OCI-LY1 (cell line): ENCODE measurements at regions not wholly inside any gene's neighbourhood (a gene's known extent, or its start where the extent isn't known, plus 50 kb on each side); places are given as distances from the start of the nearest gene placed in this dataset.

Experiments
- H2AFZ ChIP-seq: fragments of 200-600 bp; sonication (generic), shearing (Covaris generic); 2 replicates; pipeline ENCODE4 v1.6.0; 2014; ENCODE audit warnings: antibody characterized with exemption, mild to moderate bottlenecking, low read length
- H3F3A ChIP-seq: fragments of 200-600 bp; sonication (generic), shearing (Covaris generic); 2 replicates; pipeline ENCODE4 v1.6.0; 2014; ENCODE audit warnings: mild to moderate bottlenecking, antibody characterized with exemption, low read length, moderate library complexity; ENCODE audit not compliant: insufficient read depth
- H3K27ac ChIP-seq: fragments of 200-600 bp; sonication (generic); 2 replicates; pipeline ENCODE4 v1.5.1; 2014; ENCODE audit warnings: low read length, mixed run types, mild to moderate bottlenecking, low read depth; ENCODE audit not compliant: poor library complexity, severe bottlenecking
- H3K27me3 ChIP-seq: fragments of 200-600 bp; sonication (generic); 2 replicates; pipeline ENCODE4 v1.6.0; 2014; ENCODE audit warnings: antibody characterized with exemption, mild to moderate bottlenecking, low read length, moderate library complexity; ENCODE audit not compliant: insufficient read depth
- H3K36me3 ChIP-seq: fragments of 200-600 bp; sonication (generic); 2 replicates; pipeline ENCODE4 v1.6.1; 2014; ENCODE audit warnings: mild to moderate bottlenecking, antibody characterized with exemption, low read length, moderate library complexity, mixed read lengths; ENCODE audit not compliant: insufficient read depth
- H3K4me1 ChIP-seq: fragments of 200-600 bp; sonication (generic); 2 replicates; pipeline ENCODE4 v1.5.1; 2014; ENCODE audit warnings: mild to moderate bottlenecking, low read length, moderate library complexity; ENCODE audit not compliant: insufficient read depth, severe bottlenecking
- H3K4me2 ChIP-seq: fragments of 200-600 bp; sonication (generic), shearing (Covaris generic); 2 replicates; pipeline ENCODE4 v1.6.1; 2014; ENCODE audit warnings: low read length
- H3K4me3 ChIP-seq: fragments of 200-600 bp; sonication (generic); 2 replicates; pipeline ENCODE4 v1.5.1; 2014; ENCODE audit warnings: low read length, low read depth, mild to moderate bottlenecking, mixed read lengths; ENCODE audit not compliant: poor library complexity, severe bottlenecking
- H3K79me2 ChIP-seq: fragments of 200-600 bp; shearing (Covaris generic); 2 replicates; pipeline ENCODE4 v1.6.1; 2016; ENCODE audit warnings: mixed run types, low read length, mixed read lengths; ENCODE audit not compliant: insufficient read depth
- H3K9ac ChIP-seq: fragments of 200-600 bp; sonication (generic), shearing (Covaris generic); 2 replicates; pipeline ENCODE4 v1.6.1; 2014; ENCODE audit warnings: mild to moderate bottlenecking, low read length, mixed read lengths
- H3K9me2 ChIP-seq: fragments of 200-600 bp; sonication (generic), shearing (Covaris generic); 2 replicates; pipeline ENCODE4 v1.6.1; 2014; ENCODE audit warnings: low read depth, mild to moderate bottlenecking, low read length, mixed read lengths
- H3K9me3 ChIP-seq: fragments of 200-600 bp; shearing (Covaris generic); 2 replicates; pipeline ENCODE4 v1.6.1; 2014; ENCODE audit warnings: low read length, mixed read lengths
- H4K20me1 ChIP-seq: fragments of 200-600 bp; sonication (generic), shearing (Covaris generic); 2 replicates; pipeline ENCODE4 v1.6.0; 2016; ENCODE audit warnings: mild to moderate bottlenecking, low read length; ENCODE audit not compliant: insufficient read depth
- CTCF ChIP-seq: fragments of 200-600 bp; sonication (generic), shearing (Covaris generic); IDR thresholded peaks from 2 replicates; pipeline ENCODE4 v1.5.1; 2017; ENCODE audit warnings: mild to moderate bottlenecking, antibody characterized with exemption, low read length, moderate library complexity, mixed read lengths
- EZH2 ChIP-seq: fragments of 200-600 bp; sonication (generic), shearing (Covaris generic); IDR thresholded peaks from 2 replicates; pipeline ENCODE4 v1.8.0; 2017; ENCODE audit warnings: borderline replicate concordance, mixed run types, mild to moderate bottlenecking, antibody characterized with exemption, low read length, moderate library complexity, mixed read lengths

GRCh38 chr1:36696261-36696940, 213.7 kb upstream of the CSF3R start:
- no peak overlapping the region for H3K9ac ChIP-seq
- H2AFZ ChIP-seq = no peak overlapping the region
- H3K79me2 ChIP-seq = no peaks in the 10 kb centered on the region
- no peaks in the 10 kb centered on the region for H3K27me3 ChIP-seq
- H3K4me1 ChIP-seq = no peaks in the 10 kb centered on the region
- H3K36me3 ChIP-seq = no peaks in the 10 kb centered on the region
- H3K9me3 ChIP-seq = no peaks in the 10 kb centered on the region
- H4K20me1 ChIP-seq = no peaks in the 10 kb centered on the region
- TF ChIP-seq CTCF = no peak
- TF ChIP-seq EZH2 = no peak
- H3K9me2 ChIP-seq = no peaks in the 10 kb centered on the region
- no peak overlapping the region for H3K4me3 ChIP-seq
- H3F3A ChIP-seq = no peaks in the 10 kb centered on the region
- no peak overlapping the region for H3K27ac ChIP-seq
- no peak overlapping the region for H3K4me2 ChIP-seq

GRCh38 chr1:36693603-36694002, 210.9 kb upstream of the CSF3R start:
- H3K4me1 ChIP-seq = no peaks in the 10 kb centered on the region
- H3K79me2 ChIP-seq = no peaks in the 10 kb centered on the region
- H3K9ac ChIP-seq = no peak overlapping the region
- no peak overlapping the region for H3K4me3 ChIP-seq
- H3K9me2 ChIP-seq = no peaks in the 10 kb centered on the region
- no peaks in the 10 kb centered on the region for H3K9me3 ChIP-seq
- no peaks in the 10 kb centered on the region for H4K20me1 ChIP-seq
- no peak overlapping the region for H3K4me2 ChIP-seq
- no peak overlapping the region for H2AFZ ChIP-seq
- H3K27me3 ChIP-seq = no peaks in the 10 kb centered on the region
- no peaks in the 10 kb centered on the region for H3F3A ChIP-seq
- no peaks in the 10 kb centered on the region for H3K36me3 ChIP-seq
- H3K27ac ChIP-seq = no peak overlapping the region
- no peak for TF ChIP-seq CTCF
- no peak for TF ChIP-seq EZH2

- Histone ChIP-seq H3K9ac (no peak overlapping the region), H3K4me1 (no peaks in the 10 kb centered on the region), H3K4me2 (no peak overlapping the region), H4K20me1 (no peaks in the 10 kb centered on the region), H3K27ac (no peak overlapping the region), H3F3A (no peaks in the 10 kb centered on the region), H3K9me2 (no peaks in the 10 kb centered on the region), H3K27me3 (no peaks in the 10 kb centered on the region), H3K36me3 (no peaks in the 10 kb centered on the region), H3K79me2 (no peaks in the 10 kb centered on the region), H3K4me3 (no peak overlapping the region), H2AFZ (no peak overlapping the region), H3K9me3 (no peaks in the 10 kb centered on the region)
- no peak for TF ChIP-seq CTCF
- TF ChIP-seq EZH2 = no peak
Measured at GRCh38 chr1:36693161-36693525, 210.4 kb upstream of the CSF3R start.
